IMR-90 (cell line): ENCODE measurements at regions not wholly inside any gene's neighbourhood (a gene's known extent, or its start where the extent isn't known, plus 50 kb on each side); places are given as distances from the start of the nearest gene placed in this dataset.
"Not testable (repeated sequence)": the region's sequence is repeated elsewhere in the genome, so short reads cannot be mapped to it uniquely, and the experiment has no call there.

Experiments used
- ATAC-seq: fragments of 200-7000 bp; cut with Tn5 transposase; 2 replicates; pipeline ENCODE4 v1.9.1; 2020; ENCODE audit warnings: low read depth, mild to moderate bottlenecking, moderate library complexity
- BruUV-seq: library from RNA; stranded (reverse); fragments of 400-500 nt; replicated peaks from 2 replicates; lab custom pipeline; 2021; lab: Mats Ljungman, UMichigan
- CTCF ChIA-PET: fragments of 300-600 bp; formaldehyde crosslinking; extraction: SDS; loops from one replicate; lab custom pipeline; 2021; ENCODE audit warnings: antibody characterized with exemption; lab: Yijun Ruan, JAX
- POLR2A ChIA-PET: fragments of 300-600 bp; sonication (Branson Sonifier 250); formaldehyde crosslinking; loops from one replicate; lab custom pipeline; 2022; ENCODE audit warnings: antibody characterized with exemption; ENCODE audit not compliant: unreplicated experiment; lab: Charles Lee
- DNase-seq: peaks from one replicate; pipeline ENCODE4 v3.0.0; 2013
- H2AFZ ChIP-seq: replicated peaks from 2 replicates; pipeline ENCODE3; 2013; ENCODE audit warnings: low read length, mild to moderate bottlenecking; ENCODE audit not compliant: poor library complexity
- H2AK5ac ChIP-seq: 2 replicates; pipeline ENCODE4 v1.6.1; 2013; ENCODE audit warnings: low read depth, low read length, inconsistent platforms
- H2AK9ac ChIP-seq: replicated peaks from 2 replicates; pipeline ENCODE3; 2013; ENCODE audit warnings: mild to moderate bottlenecking, low read depth, low read length, moderate library complexity; ENCODE audit not compliant: poor library complexity
- H2BK120ac ChIP-seq: 2 replicates; pipeline ENCODE4 v1.6.1; 2013; ENCODE audit warnings: low read depth, low read length, inconsistent platforms
- H2BK15ac ChIP-seq: 3 replicates; pipeline ENCODE4 v1.6.1; 2013; ENCODE audit warnings: low read depth, low read length, inconsistent platforms
- H2BK20ac ChIP-seq: 2 replicates; pipeline ENCODE4 v1.6.1; 2013; ENCODE audit warnings: low read depth, mild to moderate bottlenecking, inconsistent platforms, low read length, moderate library complexity
- H2BK5ac ChIP-seq: 2 replicates; pipeline ENCODE4 v1.6.1; 2013; ENCODE audit warnings: mild to moderate bottlenecking, low read depth, low read length, inconsistent platforms; ENCODE audit not compliant: poor library complexity, severe bottlenecking
- H3K14ac ChIP-seq: replicated peaks from 2 replicates; pipeline ENCODE4 v1.6.1; 2013; ENCODE audit warnings: low read depth, low read length, inconsistent platforms
- H3K18ac ChIP-seq: 2 replicates; pipeline ENCODE4 v1.6.1; 2013; ENCODE audit warnings: low read depth, low read length, control low read depth
- H3K23ac ChIP-seq: 2 replicates; pipeline ENCODE4 v1.6.1; 2013; ENCODE audit warnings: low read depth, low read length, inconsistent platforms
- H3K27ac ChIP-seq: 2 replicates; pipeline ENCODE4 v1.5.1; 2013; ENCODE audit warnings: mild to moderate bottlenecking, control low read depth, low read length; ENCODE audit not compliant: insufficient read depth
- H3K27me3 ChIP-seq: 2 replicates; pipeline ENCODE4 v1.6.1; 2013; ENCODE audit warnings: low read length; ENCODE audit not compliant: control insufficient read depth, insufficient read depth
- H3K36me3 ChIP-seq: 2 replicates; pipeline ENCODE4 v1.6.1; 2013; ENCODE audit warnings: low read length, mixed read lengths; ENCODE audit not compliant: control insufficient read depth, insufficient read depth
- H3K4ac ChIP-seq: 2 replicates; pipeline ENCODE4 v1.6.1; 2013; ENCODE audit warnings: low read depth, low read length, inconsistent platforms
- H3K4me1 ChIP-seq: 2 replicates; pipeline ENCODE4 v1.6.1; 2013; ENCODE audit warnings: low read length, mixed read lengths; ENCODE audit not compliant: control insufficient read depth, insufficient read depth
- H3K4me2 ChIP-seq: 2 replicates; pipeline ENCODE4 v1.6.1; 2013; ENCODE audit warnings: low read depth, mild to moderate bottlenecking, control low read depth, low read length, moderate library complexity
- H3K4me3 ChIP-seq: 2 replicates; pipeline ENCODE4 v1.5.1; 2013; ENCODE audit warnings: low read depth, mild to moderate bottlenecking, control low read depth, low read length, moderate library complexity; ENCODE audit not compliant: insufficient read depth
- H3K56ac ChIP-seq: 2 replicates; pipeline ENCODE4 v1.6.1; 2013; ENCODE audit warnings: low read length, inconsistent platforms; ENCODE audit not compliant: insufficient read depth; ENCODE audit errors: extremely low read depth
- H3K79me1 ChIP-seq, 2 experiments: 2 replicates each; pipeline ENCODE4 v1.6.1; 2013; ENCODE audit warnings: low read length in 2 of 2, inconsistent platforms in 1 of 2, low read depth in 1 of 2
- H3K9ac ChIP-seq: 2 replicates; pipeline ENCODE4 v1.6.1; 2013; ENCODE audit warnings: low read depth, low read length, control low read depth
- H3K9me1 ChIP-seq: 2 replicates; pipeline ENCODE4 v1.6.1; 2013; ENCODE audit warnings: low read length, inconsistent platforms; ENCODE audit not compliant: insufficient read depth
- H3K9me3 ChIP-seq: 2 replicates; pipeline ENCODE4 v1.6.1; 2013; ENCODE audit warnings: low read length; ENCODE audit not compliant: control insufficient read depth, insufficient read depth
- H4K20me1 ChIP-seq: 2 replicates; pipeline ENCODE4 v1.6.1; 2013; ENCODE audit warnings: low read length, inconsistent platforms; ENCODE audit not compliant: insufficient read depth
- H4K5ac ChIP-seq: 2 replicates; pipeline ENCODE4 v1.6.1; 2013; ENCODE audit warnings: mild to moderate bottlenecking, low read depth, low read length, control low read depth
- H4K8ac ChIP-seq, 2 experiments: 2 replicates each; pipeline ENCODE4 v1.6.1; 2013; ENCODE audit warnings: low read depth in 2 of 2, low read length in 2 of 2, control low read depth in 1 of 2, inconsistent platforms in 1 of 2
- H4K91ac ChIP-seq: 2 replicates; pipeline ENCODE4 v1.6.1; 2013; ENCODE audit warnings: low read depth, low read length, inconsistent platforms; ENCODE audit not compliant: insufficient read depth
- WGBS, 2 experiments: methylation state at CpG; one replicate each; pipeline versions ENCODE4 v1.1.5 to v1.1.7; 2013; ENCODE audit warnings: missing lambda C conversion rate in 2 of 2; ENCODE audit not compliant: insufficient read length in 1 of 2; ENCODE audit errors: extremely low coverage in 2 of 2; 5-methylcytosine and 5-hydroxymethylcytosine counted together
- dilution Hi-C: fragments of 300-500 bp; cut with HindIII; formaldehyde crosslinking; loops from one replicate; pipeline ENCODE4 v1.14.3; 2018; ENCODE audit warnings: low sequenced_read_pairs; ENCODE audit not compliant: unreplicated experiment
- in situ Hi-C: fragments of 300-500 bp; cut with MboI; formaldehyde crosslinking; loops from 3 replicates; pipeline ENCODE4 v1.14.3; 2019; ENCODE audit warnings: low sequenced_read_pairs, inconsistent platforms, mixed read lengths
- intact Hi-C: fragments of 100-400 bp; cut with micrococcal nuclease; formaldehyde crosslinking; loops from 2 replicates; pipeline ENCODE4 v1.10.0; 2022

GRCh38 chr13:71184583-71184982 lies 682.4 kb downstream of the DACH1 start:
- H3K9ac ChIP-seq, H3K4me2 ChIP-seq, H2AFZ ChIP-seq, H3K18ac ChIP-seq, H4K91ac ChIP-seq, dilution Hi-C loops, H4K5ac ChIP-seq, H3K56ac ChIP-seq, H3K23ac ChIP-seq, H2AK5ac ChIP-seq, in situ Hi-C loops, intact Hi-C loops, H2BK20ac ChIP-seq, H2BK5ac ChIP-seq, H3K4me3 ChIP-seq, H3K9me3 ChIP-seq, H3K27me3 ChIP-seq, BruUV-seq, POLR2A ChIA-PET, CTCF ChIA-PET, H2AK9ac ChIP-seq, H3K4me1 ChIP-seq, ATAC-seq, H3K4ac ChIP-seq, H4K20me1 ChIP-seq, H3K14ac ChIP-seq, H3K36me3 ChIP-seq, H3K27ac ChIP-seq, H4K8ac ChIP-seq, H3K79me1 ChIP-seq, H3K9me1 ChIP-seq, H2BK15ac ChIP-seq, H2BK120ac ChIP-seq, DNase-seq: not testable (repeated sequence)
- WGBS, 2 experiments, result no CpG with 5 or more reads among the region's 7 CpGs
